ENCODE measurements at regions not wholly inside any gene's neighbourhood (a gene's known extent, or its start where the extent isn't known, plus 50 kb on each side); places are given as distances from the start of the nearest gene placed in this dataset.

GRCh38 chr2:208827109-208827508, 420.5 kb downstream of the PTH2R start:
- Histone ChIP-seq H3K4me1 (ENCODE audit: control insufficient read depth in 1 of 2, insufficient read depth in 2 of 2, low read length in 2 of 2) (no peaks in the 10 kb centered on the region), H3K27me3 (ENCODE audit: control insufficient read depth in 1 of 2, insufficient read depth in 2 of 2, low read length in 1 of 2) (no peaks in the 10 kb centered on the region), H3K36me3 (ENCODE audit: control insufficient read depth in 1 of 2, insufficient read depth in 2 of 2, low read length in 1 of 2) (no peaks in the 10 kb centered on the region), H3K27ac (ENCODE audit: low read depth in 1 of 2, low read length in 2 of 2) (no peak overlapping the region), H3K9me3 (ENCODE audit: control insufficient read depth, low read length) (no peaks in the 10 kb centered on the region), H3K4me3 (ENCODE audit: low read length in 2 of 2) (no peak overlapping the region)
- 56 to 63% methylated on average over 3 of the region's 3 CpGs for WGBS, 2 donors
- ATAC-seq (ENCODE audit: low FRiP score) (no peak), DNase-seq (no peak)
- intact Hi-C loops (cut with DNase I), result no loop called here

DNA sequence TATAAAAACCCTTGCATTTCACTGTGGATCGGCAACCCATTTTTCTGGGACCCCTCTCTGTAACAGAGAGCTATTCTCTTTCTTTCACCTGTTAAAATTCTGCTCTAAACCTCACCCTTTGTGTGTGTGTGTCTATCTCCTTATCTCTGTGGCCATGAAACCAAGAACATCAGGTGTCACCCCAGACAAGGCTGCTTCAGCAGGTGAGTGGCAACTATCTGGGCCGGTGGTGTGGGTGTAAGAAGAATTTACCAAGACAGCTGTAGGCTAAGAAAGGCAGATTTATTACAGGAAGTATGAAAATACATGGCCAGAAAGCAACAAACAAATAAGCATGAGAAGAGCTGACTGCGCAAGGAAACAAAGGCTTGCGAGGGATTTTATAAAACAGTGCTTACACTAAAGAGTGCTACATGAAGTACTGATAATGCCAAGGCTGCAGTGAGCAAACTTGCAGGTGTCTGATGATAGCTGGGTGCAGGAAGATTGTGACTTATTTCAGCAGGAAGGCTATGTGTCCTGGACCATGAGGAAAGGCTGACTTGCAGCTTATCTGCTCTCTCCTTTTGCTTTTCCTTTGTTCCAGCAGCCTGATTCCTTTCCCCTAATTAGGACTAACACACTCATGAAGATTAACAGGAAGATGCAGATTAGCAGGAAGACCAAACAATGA, 421.1 kb downstream of the PTH2R start:
- H3K27me3 ChIP-seq (ENCODE audit: control insufficient read depth in 1 of 2, insufficient read depth in 2 of 2, low read length in 1 of 2), result no peaks in the 10 kb centered on the region
- no peak for DNase-seq
- no peak overlapping the region for H3K4me3 ChIP-seq (ENCODE audit: low read length in 2 of 2)
- H3K9me3 ChIP-seq (ENCODE audit: control insufficient read depth, low read length), result no peaks in the 10 kb centered on the region
- WGBS, 2 donors, result 78 to 81% methylated on average over 4 of the region's 4 CpGs
- intact Hi-C loops (cut with DNase I), result no loop called here
- no peaks in the 10 kb centered on the region for H3K36me3 ChIP-seq (ENCODE audit: control insufficient read depth in 1 of 2, insufficient read depth in 2 of 2, low read length in 1 of 2)
- no peaks in the 10 kb centered on the region for H3K4me1 ChIP-seq (ENCODE audit: control insufficient read depth in 1 of 2, insufficient read depth in 2 of 2, low read length in 2 of 2)
- no peak for ATAC-seq (ENCODE audit: low FRiP score)
- no peak overlapping the region for H3K27ac ChIP-seq (ENCODE audit: low read depth in 1 of 2, low read length in 2 of 2)

DNA sequence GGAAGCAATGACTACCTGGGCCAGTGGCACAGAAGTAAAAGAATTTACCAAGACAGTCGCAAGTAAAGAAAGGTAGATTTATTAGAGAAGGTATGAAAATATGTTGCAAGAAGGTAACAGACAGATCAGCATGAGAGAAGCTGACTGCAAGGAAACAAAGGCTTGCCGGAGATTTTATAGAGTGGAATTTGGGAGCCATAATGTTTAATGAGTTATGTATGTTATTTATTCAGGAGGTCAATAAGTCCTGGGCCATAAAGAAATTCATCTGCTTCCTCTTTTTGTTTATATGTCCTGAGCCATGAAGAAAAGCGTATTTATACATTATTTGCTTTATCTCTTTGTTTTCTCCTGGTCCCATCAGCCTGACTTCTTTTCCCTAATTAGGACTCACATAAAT, 423.6 kb downstream of the PTH2R start:
- Histone ChIP-seq H3K4me3 (ENCODE audit: low read length in 2 of 2) (no peak overlapping the region), H3K36me3 (ENCODE audit: control insufficient read depth in 1 of 2, insufficient read depth in 2 of 2, low read length in 1 of 2) (no peaks in the 10 kb centered on the region), H3K9me3 (ENCODE audit: control insufficient read depth, low read length) (no peaks in the 10 kb centered on the region), H3K27ac (ENCODE audit: low read depth in 1 of 2, low read length in 2 of 2) (no peak overlapping the region), H3K4me1 (ENCODE audit: control insufficient read depth in 1 of 2, insufficient read depth in 2 of 2, low read length in 2 of 2) (no peaks in the 10 kb centered on the region), H3K27me3 (ENCODE audit: control insufficient read depth in 1 of 2, insufficient read depth in 2 of 2, low read length in 1 of 2) (no peaks in the 10 kb centered on the region)
- DNase-seq (no peak), ATAC-seq (ENCODE audit: low FRiP score) (no peak)
- 74 to 78% methylated on average over 3 of the region's 3 CpGs for WGBS, 2 donors
- intact Hi-C loops (cut with DNase I), result no loop called here

DNA sequence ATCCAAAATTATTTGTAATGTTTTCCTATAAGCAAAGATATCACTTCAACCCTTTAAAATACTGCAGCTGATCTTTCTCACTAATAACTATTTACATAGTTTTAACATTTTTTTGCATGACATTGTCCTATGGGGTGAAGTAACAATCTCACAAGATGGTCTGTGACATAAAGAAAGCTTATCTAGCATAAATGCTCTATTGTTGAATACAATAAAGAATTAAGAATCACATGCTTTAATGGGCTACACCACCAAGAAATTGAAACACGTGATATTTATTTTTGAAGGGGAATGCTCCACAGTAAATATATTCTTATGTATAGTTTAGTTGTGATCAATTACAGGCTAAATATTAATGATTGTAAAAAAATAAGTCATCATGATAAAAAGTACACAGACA, 441.1 kb downstream of the PTH2R start:
- ATAC-seq (ENCODE audit: low FRiP score), result no peak
- Histone ChIP-seq H3K4me1 (ENCODE audit: control insufficient read depth in 1 of 2, insufficient read depth in 2 of 2, low read length in 2 of 2) (no peaks in the 10 kb centered on the region), H3K27me3 (ENCODE audit: control insufficient read depth in 1 of 2, insufficient read depth in 2 of 2, low read length in 1 of 2) (no peaks in the 10 kb centered on the region), H3K9me3 (ENCODE audit: control insufficient read depth, low read length) (peaks cover 5% of the 10 kb centered on the region), H3K27ac (ENCODE audit: low read depth in 1 of 2, low read length in 2 of 2) (no peak overlapping the region), H3K4me3 (ENCODE audit: low read length in 2 of 2) (no peak overlapping the region), H3K36me3 (ENCODE audit: control insufficient read depth in 1 of 2, insufficient read depth in 2 of 2, low read length in 1 of 2) (no peaks in the 10 kb centered on the region)
- DNase-seq, result no peak
- intact Hi-C loops (cut with DNase I), result no loop called here
- WGBS, 2 donors, result 64 to 71% methylated on average over 1 of the region's 1 CpG

- H3K27me3 ChIP-seq (ENCODE audit: control insufficient read depth in 1 of 2, insufficient read depth in 2 of 2, low read length in 1 of 2), result no peaks in the 10 kb centered on the region
- no peaks in the 10 kb centered on the region for H3K36me3 ChIP-seq (ENCODE audit: control insufficient read depth in 1 of 2, insufficient read depth in 2 of 2, low read length in 1 of 2)
- no peak overlapping the region for H3K27ac ChIP-seq (ENCODE audit: low read depth in 1 of 2, low read length in 2 of 2)
- 81 to 84% methylated on average over 6 of the region's 6 CpGs for WGBS, 2 donors
- H3K4me1 ChIP-seq (ENCODE audit: control insufficient read depth in 1 of 2, insufficient read depth in 2 of 2, low read length in 2 of 2), result no peaks in the 10 kb centered on the region
- ATAC-seq (ENCODE audit: low FRiP score) (no peak), DNase-seq (no peak)
- peaks cover 2% of the 10 kb centered on the region for H3K9me3 ChIP-seq (ENCODE audit: control insufficient read depth, low read length)
- H3K4me3 ChIP-seq (ENCODE audit: low read length in 2 of 2), result no peak overlapping the region
- intact Hi-C loops (cut with DNase I), result no loop called here
Measured at GRCh38 chr2:208854717-208855116, 448.1 kb downstream of the PTH2R start.

DNA sequence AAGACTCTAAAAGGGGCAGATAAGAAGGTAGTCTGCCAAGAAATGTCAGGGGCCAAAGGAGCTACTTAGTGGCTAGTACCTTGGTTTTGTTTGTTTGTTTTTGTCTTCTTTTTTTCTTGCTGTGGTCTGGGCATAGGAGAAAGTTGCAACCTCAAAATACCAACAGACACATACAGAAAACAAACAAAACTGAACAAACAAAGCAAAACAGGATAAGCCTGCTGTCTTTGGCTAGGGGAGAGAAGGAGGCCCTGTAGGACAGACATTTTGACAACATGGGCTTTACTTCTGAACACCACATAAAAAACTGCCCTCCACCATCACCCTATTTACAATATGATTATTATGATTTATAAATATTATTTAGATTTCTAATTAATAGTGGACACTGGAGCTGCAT, 460.8 kb downstream of the PTH2R start:
- ATAC-seq (ENCODE audit: low FRiP score) (no peak), DNase-seq (no peak)
- no peaks in the 10 kb centered on the region for H3K4me1 ChIP-seq (ENCODE audit: control insufficient read depth in 1 of 2, insufficient read depth in 2 of 2, low read length in 2 of 2)
- intact Hi-C loops (cut with DNase I), result no loop called here
- H3K36me3 ChIP-seq (ENCODE audit: control insufficient read depth in 1 of 2, insufficient read depth in 2 of 2, low read length in 1 of 2), result no peaks in the 10 kb centered on the region
- H3K27me3 ChIP-seq (ENCODE audit: control insufficient read depth in 1 of 2, insufficient read depth in 2 of 2, low read length in 1 of 2), result no peaks in the 10 kb centered on the region
- H3K27ac ChIP-seq (ENCODE audit: low read depth in 1 of 2, low read length in 2 of 2), result no peak overlapping the region
- H3K4me3 ChIP-seq (ENCODE audit: low read length in 2 of 2), result no peak overlapping the region
- peaks cover 4% of the 10 kb centered on the region for H3K9me3 ChIP-seq (ENCODE audit: control insufficient read depth, low read length)

DNA sequence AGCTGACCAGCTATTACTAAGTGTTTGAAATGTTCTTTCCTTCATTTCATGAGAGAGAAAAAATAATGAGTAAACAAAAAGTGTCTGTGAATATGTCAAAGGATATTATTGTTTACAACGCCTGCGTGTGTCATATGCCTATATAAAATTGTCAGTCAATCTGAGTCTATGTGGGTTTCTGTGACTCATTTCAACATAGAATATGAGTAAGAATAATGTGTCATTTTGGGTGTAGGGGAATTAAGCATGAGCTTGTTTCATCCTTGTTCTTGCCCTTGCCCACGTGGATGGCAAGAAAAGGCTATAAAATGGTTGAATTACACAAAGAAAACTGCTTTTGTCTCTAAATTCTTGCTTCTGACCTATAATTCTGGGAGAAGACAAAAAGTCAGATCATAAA, 466.0 kb downstream of the PTH2R start:
- 73 to 78% methylated on average over 3 of the region's 3 CpGs for WGBS, 2 donors
- intact Hi-C loops (cut with DNase I), result no loop called here
- H3K27ac ChIP-seq (ENCODE audit: low read depth in 1 of 2, low read length in 2 of 2), result no peak overlapping the region

DNA sequence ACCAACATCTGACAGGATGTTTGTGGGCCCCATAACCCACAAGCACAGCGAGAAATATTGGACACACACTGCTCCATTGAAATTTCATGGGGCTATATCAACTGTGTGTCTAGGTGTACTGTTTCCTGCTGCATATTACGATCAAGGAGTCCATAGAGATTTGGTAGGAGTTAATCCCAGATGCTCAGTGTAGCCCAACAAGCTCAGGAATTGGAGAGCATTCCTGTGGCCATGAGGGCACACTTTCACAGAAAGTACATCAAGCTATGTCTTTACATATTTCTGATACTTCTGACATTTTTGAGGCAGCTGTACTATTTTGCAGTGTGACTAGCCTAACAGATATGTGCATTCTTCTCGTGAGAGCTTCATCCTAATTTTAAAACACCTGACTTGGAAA, 473.1 kb downstream of the PTH2R start:
- H3K27ac ChIP-seq (ENCODE audit: low read depth in 1 of 2, low read length in 2 of 2), result no peak overlapping the region
- no peaks in the 10 kb centered on the region for H3K4me1 ChIP-seq (ENCODE audit: control insufficient read depth in 1 of 2, insufficient read depth in 2 of 2, low read length in 2 of 2)
- no peak overlapping the region for H3K4me3 ChIP-seq (ENCODE audit: low read length in 2 of 2)
- intact Hi-C loops (cut with DNase I), result no loop called here
- 69 to 80% methylated on average over 3 of the region's 3 CpGs for WGBS, 2 donors
- H3K36me3 ChIP-seq (ENCODE audit: control insufficient read depth in 1 of 2, insufficient read depth in 2 of 2, low read length in 1 of 2), result no peaks in the 10 kb centered on the region
- no peaks in the 10 kb centered on the region for H3K9me3 ChIP-seq (ENCODE audit: control insufficient read depth, low read length)
- ATAC-seq (ENCODE audit: low FRiP score), result no peak
- DNase-seq, result no peak
- H3K27me3 ChIP-seq (ENCODE audit: control insufficient read depth in 1 of 2, insufficient read depth in 2 of 2, low read length in 1 of 2), result no peaks in the 10 kb centered on the region

More for the DNA sequence above, 466.0 kb downstream of the PTH2R start:
- no peak overlapping the region for H3K4me3 ChIP-seq (ENCODE audit: low read length in 2 of 2)
- H3K36me3 ChIP-seq (ENCODE audit: control insufficient read depth in 1 of 2, insufficient read depth in 2 of 2, low read length in 1 of 2), result no peaks in the 10 kb centered on the region
- H3K9me3 ChIP-seq (ENCODE audit: control insufficient read depth, low read length), result peaks cover 4% of the 10 kb centered on the region
- ATAC-seq (ENCODE audit: low FRiP score), result no peak
- no peaks in the 10 kb centered on the region for H3K27me3 ChIP-seq (ENCODE audit: control insufficient read depth in 1 of 2, insufficient read depth in 2 of 2, low read length in 1 of 2)
- H3K4me1 ChIP-seq (ENCODE audit: control insufficient read depth in 1 of 2, insufficient read depth in 2 of 2, low read length in 2 of 2), result no peaks in the 10 kb centered on the region
- no peak for DNase-seq

DNA sequence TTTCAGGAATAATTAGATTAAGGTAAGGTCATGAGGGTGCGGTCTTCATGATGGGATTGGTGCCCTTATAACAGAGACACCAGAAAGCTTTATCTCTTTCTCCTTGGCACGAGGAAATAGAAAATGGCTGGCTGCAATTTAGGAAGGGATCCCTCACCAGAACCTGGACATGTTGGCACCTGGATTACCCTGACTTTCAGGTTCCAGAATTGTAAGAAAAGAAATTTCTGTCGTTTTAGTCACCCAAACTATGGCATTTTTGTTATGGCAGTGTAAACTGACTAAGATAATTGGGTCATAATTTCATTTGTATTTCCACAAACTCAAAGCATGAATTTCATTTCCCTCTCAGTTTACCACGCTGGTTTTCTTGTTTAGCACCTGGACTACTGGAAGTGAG, 473.6 kb downstream of the PTH2R start:
- H3K36me3 ChIP-seq (ENCODE audit: control insufficient read depth in 1 of 2, insufficient read depth in 2 of 2, low read length in 1 of 2), result no peaks in the 10 kb centered on the region
- ATAC-seq (ENCODE audit: low FRiP score), result no peak
- 74 to 76% methylated on average over 4 of the region's 4 CpGs for WGBS, 2 donors
- no peak for DNase-seq
- no peaks in the 10 kb centered on the region for H3K27me3 ChIP-seq (ENCODE audit: control insufficient read depth in 1 of 2, insufficient read depth in 2 of 2, low read length in 1 of 2)
- H3K4me3 ChIP-seq (ENCODE audit: low read length in 2 of 2), result no peak overlapping the region
- no peaks in the 10 kb centered on the region for H3K9me3 ChIP-seq (ENCODE audit: control insufficient read depth, low read length)
- no peaks in the 10 kb centered on the region for H3K4me1 ChIP-seq (ENCODE audit: control insufficient read depth in 1 of 2, insufficient read depth in 2 of 2, low read length in 2 of 2)
- no peak overlapping the region for H3K27ac ChIP-seq (ENCODE audit: low read depth in 1 of 2, low read length in 2 of 2)
- intact Hi-C loops (cut with DNase I), result no loop called here

All from aorta (tissue), 5 donors.